Panc1 (cell line): ENCODE measurements at regions not wholly inside any gene's neighbourhood (a gene's known extent, or its start where the extent isn't known, plus 50 kb on each side); places are given as distances from the start of the nearest gene placed in this dataset.

Experiments used
- ATAC-seq: fragments of 200-7000 bp; cut with Tn5 transposase; 2 replicates; pipeline ENCODE4 v1.9.1; 2020; ENCODE audit warnings: mild to moderate bottlenecking, moderate library complexity
- BruUV-seq: library from RNA; stranded (reverse); fragments of 400-500 nt; replicated peaks from 2 replicates; lab custom pipeline; 2021; lab: Mats Ljungman, UMichigan
- CTCF ChIA-PET: fragments of 300-600 bp; sonication (Branson Sonifier 250); formaldehyde crosslinking; loops from one replicate; lab custom pipeline; 2022; ENCODE audit warnings: antibody characterized with exemption; lab: Charles Lee
- POLR2A ChIA-PET: fragments of 300-600 bp; sonication (Branson Sonifier 250); formaldehyde crosslinking; loops from one replicate; lab custom pipeline; 2022; ENCODE audit warnings: antibody characterized with exemption; lab: Charles Lee
- DNase-seq: peaks from one replicate; pipeline ENCODE4 v3.0.0-alpha.2; 2010; ENCODE audit warnings: low read depth, low spot score
- H3K27ac ChIP-seq: 2 replicates; pipeline ENCODE4 v1.5.1; 2011; ENCODE audit warnings: mild to moderate bottlenecking, low read length, inconsistent platforms
- H3K27me3 ChIP-seq: fragments of 200-500 bp; sonication (Bioruptor generic); 2 replicates; pipeline ENCODE4 v1.6.0; 2014; ENCODE audit warnings: low read length, inconsistent platforms; ENCODE audit not compliant: control insufficient read depth, insufficient read depth
- H3K36me3 ChIP-seq: fragments of 200-500 bp; sonication (Bioruptor generic); 2 replicates; pipeline ENCODE4 v1.5.1; 2014; ENCODE audit warnings: inconsistent platforms, mild to moderate bottlenecking, low read length, moderate library complexity; ENCODE audit not compliant: control insufficient read depth, insufficient read depth
- H3K4me1 ChIP-seq: 2 replicates; pipeline ENCODE4 v1.5.1; 2011; ENCODE audit warnings: inconsistent platforms, mild to moderate bottlenecking, low read length, moderate library complexity; ENCODE audit not compliant: control insufficient read depth, insufficient read depth
- H3K4me3 ChIP-seq, 2 experiments: 2 replicates each; pipeline ENCODE4 v1.5.1; 2011 to 2012; ENCODE audit warnings: low read depth in 2 of 2, low read length in 2 of 2, mild to moderate bottlenecking in 2 of 2, inconsistent platforms in 1 of 2, moderate library complexity in 1 of 2
- H3K9me3 ChIP-seq: fragments of 200-500 bp; sonication (Bioruptor generic); 2 replicates; pipeline ENCODE4 v1.5.1; 2014; ENCODE audit warnings: low read depth, mild to moderate bottlenecking, inconsistent platforms, low read length, moderate library complexity; ENCODE audit not compliant: control insufficient read depth, insufficient read depth
- CTCF ChIP-seq: fragments of 450-650 bp; IDR thresholded peaks from 2 replicates; pipeline ENCODE4 v1.5.1; 2017; ENCODE audit warnings: mild to moderate bottlenecking
- POLR2AphosphoS5 ChIP-seq: IDR thresholded peaks from 2 replicates; pipeline ENCODE4 v1.6.1; 2012; ENCODE audit warnings: mild to moderate bottlenecking, low read depth, low read length, moderate library complexity
- REST ChIP-seq, 2 experiments: IDR thresholded peaks; 2 replicates each; pipeline ENCODE4 v1.6.1; 2011 to 2012; ENCODE audit warnings: low read depth in 2 of 2, control low read depth in 1 of 2, low read length in 1 of 2, mild to moderate bottlenecking in 1 of 2, moderate library complexity in 1 of 2; ENCODE audit not compliant: insufficient read depth in 1 of 2
- SIN3A ChIP-seq: IDR thresholded peaks from 2 replicates; pipeline ENCODE4 v1.6.1; 2012; ENCODE audit warnings: low read depth, mild to moderate bottlenecking, low read length, moderate library complexity, borderline replicate concordance; ENCODE audit not compliant: insufficient read depth
- TCF7L2 ChIP-seq: IDR thresholded peaks from 2 replicates; pipeline ENCODE4 v1.6.1; 2011; ENCODE audit warnings: mild to moderate bottlenecking, low read depth, low read length, inconsistent platforms
- in situ Hi-C: cut with HindIII; loops from 2 replicates; pipeline ENCODE4 v1.10.0; 2016; ENCODE audit warnings: low sequenced_read_pairs, low pct_unique_long_range_greater_than_20kb
- intact Hi-C: fragments of 100-400 bp; cut with micrococcal nuclease; formaldehyde crosslinking; loops from one replicate; pipeline ENCODE4 v1.10.0; 2022; ENCODE audit not compliant: unreplicated experiment

- ChIA-PET CTCF (no interaction called here), POLR2A (no interaction called here)
- Histone ChIP-seq H3K9me3 (no peaks in the 10 kb centered on the region), H3K4me3 (no peak overlapping the region), H3K4me1 (no peaks in the 10 kb centered on the region), H3K27me3 (no peaks in the 10 kb centered on the region), H3K27ac (no peak overlapping the region), H3K36me3 (no peaks in the 10 kb centered on the region)
- DNase-seq = no peak
- no peak for ATAC-seq
- in situ Hi-C loops = no loop called here
- no TSS peak for BruUV-seq
- TF ChIP-seq POLR2AphosphoS5 = no peak
- no peak for TF ChIP-seq SIN3A
- no peak for TF ChIP-seq CTCF
- no peak for TF ChIP-seq TCF7L2
- no peak for TF ChIP-seq REST (IDR thresholded peaks at IDR 0.05; ENCODE audit: insufficient read depth in 1 of 2, low read depth in 2 of 2, low read length in 1 of 2)
- intact Hi-C loops = no loop called here
Observed at GRCh38 chr5:3888310-3888709, 292.7 kb downstream of the IRX1 start.

DNA sequence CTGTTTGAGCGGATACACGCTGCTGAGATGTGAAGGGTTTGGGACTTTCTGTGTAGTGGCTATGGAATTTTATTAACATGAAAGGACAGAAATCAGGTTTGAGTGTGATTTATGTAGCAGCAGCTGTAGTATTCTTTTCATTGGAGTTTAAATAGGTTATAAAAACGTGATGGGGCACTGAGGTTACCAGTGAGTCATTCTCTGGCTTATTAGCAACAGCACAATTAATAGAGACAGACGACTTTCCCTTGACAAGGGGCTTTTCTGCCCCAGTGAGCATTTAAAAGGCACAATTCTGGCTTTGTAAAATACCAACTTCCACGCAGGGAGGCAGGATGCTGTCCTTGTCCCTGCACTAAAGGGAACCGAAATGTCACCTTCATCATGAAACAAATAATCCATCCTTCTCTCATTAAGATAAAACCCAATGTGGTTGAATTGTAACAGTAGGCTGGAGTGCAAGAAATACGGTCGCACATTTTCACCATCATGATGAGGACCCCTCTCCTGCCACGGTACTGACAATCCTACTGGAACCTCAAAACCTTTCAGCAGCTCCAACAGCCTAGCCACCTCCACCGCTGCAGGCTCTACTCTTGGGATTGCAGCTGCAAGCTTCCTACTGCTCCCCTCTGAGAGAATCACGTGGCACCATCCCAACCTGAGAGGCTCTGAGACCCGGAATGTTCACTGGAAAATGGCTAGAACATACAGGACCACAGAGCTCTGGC is 293.9 kb downstream of the IRX1 start:
- H3K27ac ChIP-seq = no peak overlapping the region
- CTCF ChIA-PET = no interaction called here
- ATAC-seq (no peak), DNase-seq (no peak)
- intact Hi-C loops = no loop called here
- H3K36me3 ChIP-seq = no peaks in the 10 kb centered on the region
- no TSS peak for BruUV-seq
- no peaks in the 10 kb centered on the region for H3K4me1 ChIP-seq
- no peaks in the 10 kb centered on the region for H3K27me3 ChIP-seq
- POLR2A ChIA-PET = no interaction called here
- no peak for TF ChIP-seq TCF7L2
- no peak for TF ChIP-seq POLR2AphosphoS5
- no peak for TF ChIP-seq CTCF
- TF ChIP-seq REST (IDR thresholded peaks at IDR 0.05; ENCODE audit: insufficient read depth in 1 of 2, low read depth in 2 of 2, low read length in 1 of 2) = no peak
- TF ChIP-seq SIN3A = no peak
- no peak overlapping the region for H3K4me3 ChIP-seq
- in situ Hi-C loops = no loop called here
- no peaks in the 10 kb centered on the region for H3K9me3 ChIP-seq
